ENCODE measurements at regions not wholly inside any gene's neighbourhood (a gene's known extent, or its start where the extent isn't known, plus 50 kb on each side); places are given as distances from the start of the nearest gene placed in this dataset.

DNA sequence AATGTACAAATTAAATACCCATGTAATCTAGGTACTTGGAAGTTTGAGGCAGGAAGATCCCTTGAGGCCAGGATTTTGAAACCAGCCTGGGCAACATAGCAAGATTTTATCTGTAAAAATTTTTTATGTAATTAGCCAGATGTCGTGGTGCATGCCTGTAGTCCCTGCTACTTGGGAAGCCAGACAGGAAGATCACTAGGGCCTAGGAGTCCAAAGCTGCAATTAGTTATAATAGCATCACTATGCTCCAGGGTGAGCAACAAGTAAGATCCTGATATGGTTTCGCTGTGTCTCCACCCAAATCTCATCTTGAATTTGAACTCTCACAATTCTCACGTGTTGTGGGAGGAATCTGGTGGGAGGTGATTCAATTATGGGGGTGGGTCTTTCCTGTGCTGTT lies 535.8 kb downstream of the TENT5A start:
- CTCF ChIA-PET: no interaction called here
- no peak overlapping the region for H3K4me3 ChIP-seq (ENCODE audit: low read depth in 2 of 2, low read length in 2 of 2)
- BruUV-seq (replicated peaks): no TSS peak
- no peaks in the 10 kb centered on the region for H3K36me3 ChIP-seq (ENCODE audit: control insufficient read depth, insufficient read depth, low read length)
- DNase-seq (ENCODE audit: low read depth, low spot score) (no peak), ATAC-seq (no peak)
- POLR2A ChIA-PET: no interaction called here
- in situ Hi-C loops (cut with HindIII; ENCODE audit: low pct_unique_long_range_greater_than_20kb, low sequenced_read_pairs) (no loop called here), intact Hi-C loops (cut with micrococcal nuclease; ENCODE audit: unreplicated experiment) (no loop called here)
- no peaks in the 10 kb centered on the region for H3K9me3 ChIP-seq (ENCODE audit: control insufficient read depth, insufficient read depth, low read depth, low read length)
- H3K27me3 ChIP-seq (ENCODE audit: control insufficient read depth, insufficient read depth, low read length): no peaks in the 10 kb centered on the region
- TF ChIP-seq POLR2AphosphoS5 (IDR thresholded peaks at IDR 0.05; ENCODE audit: low read depth, low read length) (no peak), CTCF (IDR thresholded peaks at IDR 0.05) (no peak)
- no peaks in the 10 kb centered on the region for H3K4me1 ChIP-seq (ENCODE audit: control insufficient read depth, insufficient read depth, low read length)
- H3K27ac ChIP-seq (ENCODE audit: low read length): no peak overlapping the region

- ATAC-seq: no peak
Observed at GRCh38 chr6:81215092-81215432, 537.4 kb downstream of the TENT5A start.

More at GRCh38 chr6:81215092-81215432, 537.4 kb downstream of the TENT5A start:
- H3K27ac ChIP-seq (ENCODE audit: low read length): no peak overlapping the region
- DNase-seq (ENCODE audit: low read depth, low spot score): no peak
- TF ChIP-seq SIN3A (IDR thresholded peaks at IDR 0.05; ENCODE audit: borderline replicate concordance, insufficient read depth, low read depth, low read length) (no peak), POLR2AphosphoS5 (IDR thresholded peaks at IDR 0.05; ENCODE audit: low read depth, low read length) (no peak), TCF7L2 (IDR thresholded peaks at IDR 0.05; ENCODE audit: low read depth, low read length) (no peak), REST (IDR thresholded peaks at IDR 0.05; ENCODE audit: insufficient read depth in 1 of 2, low read depth in 2 of 2, low read length in 1 of 2) (no peak), CTCF (IDR thresholded peaks at IDR 0.05) (no peak)
- no peaks in the 10 kb centered on the region for H3K36me3 ChIP-seq (ENCODE audit: control insufficient read depth, insufficient read depth, low read length)
- POLR2A ChIA-PET: no interaction called here
- H3K27me3 ChIP-seq (ENCODE audit: control insufficient read depth, insufficient read depth, low read length): no peaks in the 10 kb centered on the region
- no peak overlapping the region for H3K4me3 ChIP-seq (ENCODE audit: low read depth in 2 of 2, low read length in 2 of 2)
- no peaks in the 10 kb centered on the region for H3K4me1 ChIP-seq (ENCODE audit: control insufficient read depth, insufficient read depth, low read length)
- in situ Hi-C loops (cut with HindIII; ENCODE audit: low pct_unique_long_range_greater_than_20kb, low sequenced_read_pairs): no loop called here
- intact Hi-C loops (cut with micrococcal nuclease; ENCODE audit: unreplicated experiment): no loop called here
- CTCF ChIA-PET: no interaction called here
- BruUV-seq (replicated peaks): no TSS peak
- H3K9me3 ChIP-seq (ENCODE audit: control insufficient read depth, insufficient read depth, low read depth, low read length): no peaks in the 10 kb centered on the region
